ENCODE measurements at regions not wholly inside any gene's neighbourhood (a gene's known extent, or its start where the extent isn't known, plus 50 kb on each side); places are given as distances from the start of the nearest gene placed in this dataset.

GRCh38 chr10:78445308-78445707, 411.6 kb downstream of the RPS24 start:
- 91 to 94% methylated on average over 2 of the region's 2 CpGs for WGBS, 2 donors
- DNase-seq (no peak), ATAC-seq (ENCODE audit: insufficient read depth, low FRiP score) (no peak)
- Histone ChIP-seq H3K36me3 (ENCODE audit: control insufficient read depth in 4 of 4, insufficient read depth in 4 of 4, low read length in 4 of 4) (no peaks in the 10 kb centered on the region), H3K4me3 (no peak overlapping the region), H3K9me3 (ENCODE audit: control insufficient read depth in 4 of 4, insufficient read depth in 3 of 4, low read length in 3 of 4) (no peaks in the 10 kb centered on the region), H3K4me1 (ENCODE audit: control insufficient read depth in 5 of 5, insufficient read depth in 5 of 5, low read length in 5 of 5) (peaks cover 0 to 5% (median 0%) of the 10 kb centered on the region in 5 donors), H3K9ac (ENCODE audit: insufficient read depth in 1 of 2, low read length in 2 of 2) (no peak overlapping the region), H3K27me3 (ENCODE audit: control insufficient read depth in 3 of 3, insufficient read depth in 3 of 3, low read length in 2 of 3) (no peaks in the 10 kb centered on the region), H3K27ac (ENCODE audit: low read depth in 1 of 2, low read length in 1 of 2) (no peak overlapping the region)
- TF ChIP-seq CTCF (IDR thresholded peaks at IDR 0.05; ENCODE audit: control extremely low read depth, extremely low read depth): no peak

- H3K4me3 ChIP-seq: no peak overlapping the region
- H3K27me3 ChIP-seq (ENCODE audit: control insufficient read depth in 3 of 3, insufficient read depth in 3 of 3, low read length in 2 of 3): no peaks in the 10 kb centered on the region
- H3K4me1 ChIP-seq (ENCODE audit: control insufficient read depth in 5 of 5, insufficient read depth in 5 of 5, low read length in 5 of 5): peaks cover 0 to 20% (median 7%) of the 10 kb centered on the region in 5 donors
- no peak overlapping the region for H3K27ac ChIP-seq (ENCODE audit: low read depth in 1 of 2, low read length in 1 of 2)
- 87 to 91% methylated on average over 4 of the region's 4 CpGs for WGBS, 2 donors
- DNase-seq: no peak
- no peak for TF ChIP-seq CTCF (IDR thresholded peaks at IDR 0.05; ENCODE audit: control extremely low read depth, extremely low read depth)
- no peak overlapping the region for H3K9ac ChIP-seq (ENCODE audit: insufficient read depth in 1 of 2, low read length in 2 of 2)
- no peaks in the 10 kb centered on the region for H3K9me3 ChIP-seq (ENCODE audit: control insufficient read depth in 4 of 4, insufficient read depth in 3 of 4, low read length in 3 of 4)
- no peaks in the 10 kb centered on the region for H3K36me3 ChIP-seq (ENCODE audit: control insufficient read depth in 4 of 4, insufficient read depth in 4 of 4, low read length in 4 of 4)
- ATAC-seq (ENCODE audit: insufficient read depth, low FRiP score): no peak
Observed at GRCh38 chr10:78448470-78448869, 414.8 kb downstream of the RPS24 start.

GRCh38 chr10:78448994-78449418, 415.3 kb downstream of the RPS24 start:
- 92% methylated on average over 2 of the region's 2 CpGs for WGBS, 2 donors
- no peak for TF ChIP-seq CTCF (IDR thresholded peaks at IDR 0.05; ENCODE audit: control extremely low read depth, extremely low read depth)
- DNase-seq (no peak), ATAC-seq (ENCODE audit: insufficient read depth, low FRiP score) (no peak)
- Histone ChIP-seq H3K9ac (ENCODE audit: insufficient read depth in 1 of 2, low read length in 2 of 2) (no peak overlapping the region), H3K27me3 (ENCODE audit: control insufficient read depth in 3 of 3, insufficient read depth in 3 of 3, low read length in 2 of 3) (peaks cover 0 to 1% (median 0%) of the 10 kb centered on the region in 3 donors), H3K27ac (ENCODE audit: low read depth in 1 of 2, low read length in 1 of 2) (no peak overlapping the region), H3K36me3 (ENCODE audit: control insufficient read depth in 4 of 4, insufficient read depth in 4 of 4, low read length in 4 of 4) (no peaks in the 10 kb centered on the region), H3K4me3 (no peak overlapping the region), H3K4me1 (ENCODE audit: control insufficient read depth in 5 of 5, insufficient read depth in 5 of 5, low read length in 5 of 5) (peaks cover 0 to 20% (median 7%) of the 10 kb centered on the region in 5 donors), H3K9me3 (ENCODE audit: control insufficient read depth in 4 of 4, insufficient read depth in 3 of 4, low read length in 3 of 4) (no peaks in the 10 kb centered on the region)

- peaks cover 0 to 2% (median 0%) of the 10 kb centered on the region in 3 donors for H3K27me3 ChIP-seq (ENCODE audit: control insufficient read depth in 3 of 3, insufficient read depth in 3 of 3, low read length in 2 of 3)
- no peaks in the 10 kb centered on the region for H3K9me3 ChIP-seq (ENCODE audit: control insufficient read depth in 4 of 4, insufficient read depth in 3 of 4, low read length in 3 of 4)
Observed at GRCh38 chr10:78449554-78449953, 415.9 kb downstream of the RPS24 start.

More at GRCh38 chr10:78449554-78449953, 415.9 kb downstream of the RPS24 start:
- no peak for TF ChIP-seq CTCF (IDR thresholded peaks at IDR 0.05; ENCODE audit: control extremely low read depth, extremely low read depth)
- no peak for ATAC-seq (ENCODE audit: insufficient read depth, low FRiP score)
- peaks cover 0 to 20% (median 7%) of the 10 kb centered on the region in 5 donors for H3K4me1 ChIP-seq (ENCODE audit: control insufficient read depth in 5 of 5, insufficient read depth in 5 of 5, low read length in 5 of 5)
- H3K36me3 ChIP-seq (ENCODE audit: control insufficient read depth in 4 of 4, insufficient read depth in 4 of 4, low read length in 4 of 4): no peaks in the 10 kb centered on the region
- H3K27ac ChIP-seq (ENCODE audit: low read depth in 1 of 2, low read length in 1 of 2): no peak overlapping the region
- no peak overlapping the region for H3K4me3 ChIP-seq
- WGBS, 2 donors: 86 to 92% methylated on average over 4 of the region's 4 CpGs
- no peak overlapping the region for H3K9ac ChIP-seq (ENCODE audit: insufficient read depth in 1 of 2, low read length in 2 of 2)
- no peak for DNase-seq

Data from lung (tissue), 11 donors.